Stimulated activated CD8-positive, alpha-beta memory T cell treated with anti-CD3 and anti-CD28 coated beads, Interleukin-12 subunit alpha, Interleukin-12 subunit beta, amount 100 ng/mL, for 4 hours (primary cell): ENCODE measurements at regions not wholly inside any gene's neighbourhood (a gene's known extent, or its start where the extent isn't known, plus 50 kb on each side); places are given as distances from the start of the nearest gene placed in this dataset.
"Not testable (repeated sequence)": the region's sequence is repeated elsewhere in the genome, so short reads cannot be mapped to it uniquely, and the experiment has no call there.

Source experiments
- DNase-seq: peaks from one replicate; pipeline ENCODE4 v3.0.0-alpha.2; 2020; ENCODE audit warnings: low read depth

- no peak for DNase-seq
These were observed 61.7 kb downstream of the KPNA2 start for GRCh38 chr17:68097161-68097805.

GRCh38 chr17:68099341-68099753 lies 63.8 kb downstream of the KPNA2 start:
- DNase-seq, result not testable (repeated sequence)

- DNase-seq, result no peak
These were observed 64.6 kb downstream of the KPNA2 start for GRCh38 chr17:68100000-68100641.

GRCh38 chr17:68101075-68101986 lies 65.8 kb downstream of the KPNA2 start:
- peak; percentile 51 for DNase-seq

GRCh38 chr17:68101987-68102314 lies 66.4 kb downstream of the KPNA2 start:
- DNase-seq, result no peak

- no peak for DNase-seq
These were observed 66.8 kb downstream of the KPNA2 start for GRCh38 chr17:68102318-68102758.

GRCh38 chr17:68103148-68103547 lies 67.6 kb downstream of the KPNA2 start:
- DNase-seq, result no peak

- no peak for DNase-seq
These were observed 70.5 kb downstream of the KPNA2 start for GRCh38 chr17:68106085-68106484.

GRCh38 chr17:68107373-68107772 lies 71.8 kb downstream of the KPNA2 start:
- DNase-seq, result no peak

- DNase-seq, result no peak
These were observed 72.9 kb downstream of the KPNA2 start for GRCh38 chr17:68108313-68109000.

- DNase-seq, result not testable (repeated sequence)
These were observed 73.9 kb downstream of the KPNA2 start for GRCh38 chr17:68109404-68109803.

GRCh38 chr17:68116211-68116610 lies 80.7 kb downstream of the KPNA2 start:
- not testable (repeated sequence) for DNase-seq

GRCh38 chr17:68122587-68122986 lies 87.1 kb downstream of the KPNA2 start:
- no peak for DNase-seq

- DNase-seq, result no peak
These were observed 89.8 kb downstream of the KPNA2 start for GRCh38 chr17:68125111-68125870.

GRCh38 chr17:68127914-68128313 lies 92.4 kb downstream of the KPNA2 start:
- DNase-seq, result no peak

- DNase-seq, result no peak
These were observed 95.9 kb downstream of the KPNA2 start for GRCh38 chr17:68131456-68131855.

GRCh38 chr17:68133346-68134045 lies 98.0 kb downstream of the KPNA2 start:
- no peak for DNase-seq

- no peak for DNase-seq
These were observed 98.6 kb downstream of the KPNA2 start for GRCh38 chr17:68134046-68134637.

- no peak for DNase-seq
These were observed 99.2 kb downstream of the KPNA2 start for GRCh38 chr17:68134731-68135130.

GRCh38 chr17:68135141-68135887 lies 99.8 kb downstream of the KPNA2 start:
- no peak for DNase-seq
